HT-29 (cell line): ENCODE measurements at regions not wholly inside any gene's neighbourhood (a gene's known extent, or its start where the extent isn't known, plus 50 kb on each side); places are given as distances from the start of the nearest gene placed in this dataset.
"Not testable (repeated sequence)": the region's sequence is repeated elsewhere in the genome, so short reads cannot be mapped to it uniquely, and the experiment has no call there.

Source experiments
- DNase-seq: peaks from one replicate; pipeline ENCODE4 v3.0.0-alpha.2; 2015; ENCODE audit warnings: low spot score

DNA sequence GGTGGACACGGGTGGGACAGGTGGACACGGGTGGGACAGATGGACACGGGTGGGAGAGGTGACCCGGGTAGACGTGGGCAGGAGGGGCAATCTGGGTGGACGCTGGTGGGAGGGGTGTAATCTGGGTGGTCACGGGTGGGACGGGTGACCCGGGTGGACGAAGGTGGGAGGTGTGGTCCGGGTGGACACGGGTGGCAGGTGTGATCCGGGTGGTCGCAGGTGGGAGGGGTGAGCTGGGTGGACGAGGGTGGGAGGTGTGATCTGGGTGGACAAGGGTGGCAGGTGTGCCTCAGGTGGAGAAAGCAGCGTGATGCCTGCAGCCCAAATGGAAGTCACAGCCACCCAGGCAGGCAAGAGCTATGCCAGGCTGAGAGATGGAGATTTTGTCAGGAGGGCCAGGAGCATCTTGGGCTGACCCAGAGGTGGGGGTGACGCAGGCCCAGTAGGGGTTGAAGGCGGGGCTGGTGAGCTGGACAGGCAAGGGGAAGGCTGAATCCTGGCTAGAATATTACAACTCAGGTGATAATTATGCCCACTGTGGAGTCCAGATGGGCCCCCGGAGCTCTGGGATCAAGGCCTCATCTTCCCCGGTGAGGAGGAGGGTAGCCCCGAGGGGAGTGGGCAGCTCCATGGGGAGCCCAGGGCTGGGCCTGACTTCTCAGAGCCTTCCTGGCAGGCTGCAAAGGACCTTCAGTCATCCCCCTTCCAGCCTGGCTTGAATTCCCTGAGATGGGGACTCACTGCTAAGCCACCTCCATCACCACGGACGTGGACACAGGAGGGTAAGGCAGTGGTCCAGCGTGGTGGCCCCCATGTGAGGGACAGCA is 100.0 kb downstream of the ADRA2C start:
- DNase-seq, result no peak

GRCh38 chr4:3866813-3867129 is 100.6 kb downstream of the ADRA2C start:
- no peak for DNase-seq

GRCh38 chr4:3867403-3868100 is 101.4 kb downstream of the ADRA2C start:
- DNase-seq, result no peak

- DNase-seq, result no peak
These were observed 102.3 kb downstream of the ADRA2C start for GRCh38 chr4:3868211-3869173.

- DNase-seq, result no peak
These were observed 103.0 kb downstream of the ADRA2C start for GRCh38 chr4:3869174-3869572.

DNA sequence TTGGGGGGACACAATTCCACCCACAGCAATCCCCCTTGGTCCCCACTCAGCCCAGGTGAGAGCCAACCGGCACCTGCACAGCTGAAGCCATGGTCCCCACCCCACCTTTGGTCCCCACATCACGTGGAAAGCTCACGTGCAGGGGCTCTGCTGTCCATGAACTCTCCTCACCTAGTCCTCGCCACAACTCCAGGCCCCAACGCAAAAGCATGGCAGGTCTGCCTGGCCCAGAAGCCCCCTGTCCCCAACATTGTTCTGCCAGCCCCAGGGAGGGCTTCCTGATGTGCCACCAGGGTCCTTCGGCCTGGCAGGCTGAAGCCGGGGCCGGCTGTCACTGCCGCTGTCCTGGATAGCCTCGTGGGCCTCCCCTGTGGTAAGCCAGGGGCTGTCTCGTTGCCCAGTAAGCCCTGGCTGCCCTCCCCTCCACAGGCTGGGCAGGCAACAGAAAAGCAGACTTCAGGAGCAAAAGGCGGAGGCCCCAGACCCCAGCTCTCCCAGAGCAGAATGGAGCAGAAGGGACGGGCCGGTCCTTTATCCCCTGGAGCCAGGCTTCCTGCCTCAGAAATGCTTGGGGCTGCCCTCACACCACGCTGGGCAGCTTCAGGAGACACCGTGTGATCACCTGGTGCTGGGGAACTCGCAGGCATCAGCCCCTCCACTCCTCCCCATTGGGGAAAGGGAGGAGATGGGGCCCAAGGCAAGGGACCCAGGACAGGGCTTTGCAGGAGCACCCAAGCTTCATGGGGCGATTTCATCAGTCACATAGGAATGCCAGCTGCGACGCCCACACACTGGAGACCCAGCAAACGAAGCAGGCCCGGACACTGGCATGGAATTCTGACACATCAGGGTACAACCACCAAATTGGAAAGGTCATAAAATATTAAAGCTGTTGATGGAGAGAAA is 103.7 kb downstream of the ADRA2C start:
- DNase-seq, result no peak

DNA sequence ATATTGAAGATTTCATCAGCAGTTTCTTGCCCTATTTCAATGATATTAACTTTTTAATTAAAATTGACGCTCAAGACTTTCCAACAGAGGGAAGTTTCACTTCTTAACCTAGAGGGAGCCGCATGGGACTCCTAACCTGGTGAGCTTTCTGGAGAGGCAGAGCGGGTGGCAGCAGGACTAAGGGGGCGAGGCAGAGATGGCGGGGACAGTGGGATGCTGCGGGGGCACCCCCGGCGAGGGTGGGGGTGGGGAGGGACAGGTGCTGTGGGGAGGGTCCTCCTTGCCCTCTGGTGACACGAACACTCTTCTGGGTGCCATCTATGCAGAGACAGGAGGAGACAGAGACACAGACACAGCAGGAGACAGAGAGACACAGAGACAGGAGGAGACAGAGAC is 104.4 kb downstream of the ADRA2C start:
- no peak for DNase-seq

DNA sequence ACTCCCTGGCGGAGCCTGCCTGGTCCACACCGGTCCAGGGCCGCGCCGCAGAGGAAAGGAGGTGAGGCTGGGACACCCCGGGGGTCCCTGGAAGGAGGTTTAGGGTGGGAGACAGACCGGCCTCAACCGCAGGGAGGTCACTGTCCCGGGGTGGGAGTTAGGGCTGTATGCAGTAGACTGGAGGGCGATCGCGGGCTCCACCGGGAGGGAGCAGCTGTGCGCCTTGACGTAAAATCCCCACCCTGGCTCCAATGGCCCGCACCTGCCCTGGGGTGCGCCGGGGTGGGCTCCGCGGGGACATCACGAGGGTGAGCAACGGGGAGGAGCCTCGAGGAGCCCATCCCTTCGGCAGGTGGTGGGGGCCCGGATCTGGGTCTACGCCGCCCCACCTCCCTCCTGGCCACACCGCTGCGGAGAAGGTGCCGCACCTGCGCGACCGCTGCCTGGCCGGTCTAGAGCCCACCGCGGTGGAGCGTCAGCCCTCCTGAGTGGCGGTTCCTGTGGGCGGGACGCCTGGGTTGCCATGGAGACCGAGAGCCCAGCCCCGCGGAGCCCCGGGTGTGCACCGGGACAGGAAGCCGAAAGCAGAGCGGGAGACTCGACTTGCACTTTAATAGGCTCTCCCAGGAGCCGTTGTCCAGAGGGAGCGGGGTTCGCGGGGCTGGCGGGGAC is 105.1 kb downstream of the ADRA2C start:
- DNase-seq, result no peak

DNA sequence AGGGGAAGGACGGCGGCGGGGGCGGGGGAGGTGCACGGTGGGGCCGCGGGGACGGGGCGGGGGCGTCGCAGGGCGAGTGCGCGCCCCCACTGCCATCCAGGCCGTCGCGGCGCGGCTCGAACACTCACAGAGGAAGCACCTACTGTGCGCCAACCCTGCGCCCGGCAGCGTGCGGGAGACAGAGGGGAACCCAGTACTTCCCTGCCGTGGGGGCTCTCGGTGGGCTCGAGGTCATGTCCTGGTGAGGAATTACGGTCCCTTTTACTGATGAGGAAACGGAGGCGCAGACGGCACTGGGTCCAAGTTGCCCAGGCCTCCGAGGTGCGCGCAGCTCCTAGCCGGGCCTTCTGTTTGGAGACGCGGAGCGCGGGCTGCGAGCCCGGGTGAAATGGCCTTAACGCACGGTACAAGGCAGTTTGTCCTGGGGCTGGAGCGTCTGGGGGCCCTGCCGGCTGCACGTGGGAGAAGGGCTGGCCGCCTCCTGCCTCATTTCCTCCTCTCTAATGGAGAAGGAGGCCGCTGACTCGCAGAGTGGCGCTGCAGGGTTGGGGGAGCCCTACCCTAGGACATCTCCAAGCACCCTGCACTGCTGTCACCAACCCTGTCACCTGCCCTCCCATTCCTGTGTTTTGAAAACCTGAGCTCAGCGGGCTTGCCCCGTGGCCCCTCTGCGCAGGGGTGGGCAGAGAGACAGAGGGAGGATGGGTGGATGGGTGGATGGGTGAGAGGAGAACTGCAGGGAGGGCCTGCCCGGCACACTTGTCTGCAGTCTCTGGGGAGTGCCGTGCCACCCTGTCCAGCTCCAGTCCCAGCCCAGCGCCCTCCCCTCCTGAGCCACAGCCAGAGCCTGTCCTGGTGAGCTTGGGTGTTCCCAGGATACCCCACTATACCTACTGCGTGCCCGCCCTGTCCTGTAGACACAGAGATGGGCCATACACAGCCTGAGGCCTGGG is 106.0 kb downstream of the ADRA2C start:
- no peak for DNase-seq

- DNase-seq, result no peak
These were observed 106.7 kb downstream of the ADRA2C start for GRCh38 chr4:3872834-3873313.

- peak; percentile 29 for DNase-seq
These were observed 107.3 kb downstream of the ADRA2C start for GRCh38 chr4:3873408-3874027.

DNA sequence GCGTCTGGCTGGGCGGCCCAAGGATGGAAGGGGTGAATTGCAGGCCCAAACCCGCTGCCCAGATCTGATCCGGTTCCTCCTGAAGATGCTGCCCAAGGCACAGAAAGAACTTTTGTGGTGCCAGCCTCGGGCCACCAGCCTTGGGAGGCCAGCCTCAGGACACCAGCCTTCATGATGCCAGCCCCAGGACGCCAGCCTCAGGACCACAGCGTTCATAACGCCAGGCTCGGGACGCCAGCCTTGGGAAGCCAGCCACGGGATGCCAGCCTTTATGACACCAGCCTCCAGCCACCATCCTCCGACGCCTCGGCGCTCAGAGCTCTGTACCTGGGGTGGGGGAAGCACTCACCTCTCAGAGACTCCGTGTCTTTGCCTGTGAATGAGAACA is 107.8 kb downstream of the ADRA2C start:
- no peak for DNase-seq

- no peak for DNase-seq
These were observed 108.4 kb downstream of the ADRA2C start for GRCh38 chr4:3874525-3875110.

DNA sequence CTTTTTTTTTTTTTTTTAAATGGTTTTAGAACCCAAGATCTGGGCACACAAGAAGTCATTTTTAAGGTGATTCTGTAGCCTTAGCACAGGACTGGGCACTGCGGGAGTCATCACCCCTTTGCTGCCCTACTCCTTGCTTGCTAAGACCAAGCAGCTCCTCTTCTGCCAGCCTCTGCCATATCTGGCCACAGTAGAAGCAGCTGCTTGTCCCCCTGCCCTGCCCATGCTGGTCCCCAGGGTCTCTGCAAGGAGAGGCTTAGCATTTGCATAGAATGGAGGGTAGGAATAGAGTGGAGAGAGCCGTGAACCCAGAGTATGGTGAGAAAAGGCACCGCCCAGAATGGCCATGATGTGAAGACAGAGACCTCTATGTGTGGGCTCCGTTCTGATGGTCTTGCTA is 109.3 kb downstream of the ADRA2C start:
- no peak for DNase-seq

DNA sequence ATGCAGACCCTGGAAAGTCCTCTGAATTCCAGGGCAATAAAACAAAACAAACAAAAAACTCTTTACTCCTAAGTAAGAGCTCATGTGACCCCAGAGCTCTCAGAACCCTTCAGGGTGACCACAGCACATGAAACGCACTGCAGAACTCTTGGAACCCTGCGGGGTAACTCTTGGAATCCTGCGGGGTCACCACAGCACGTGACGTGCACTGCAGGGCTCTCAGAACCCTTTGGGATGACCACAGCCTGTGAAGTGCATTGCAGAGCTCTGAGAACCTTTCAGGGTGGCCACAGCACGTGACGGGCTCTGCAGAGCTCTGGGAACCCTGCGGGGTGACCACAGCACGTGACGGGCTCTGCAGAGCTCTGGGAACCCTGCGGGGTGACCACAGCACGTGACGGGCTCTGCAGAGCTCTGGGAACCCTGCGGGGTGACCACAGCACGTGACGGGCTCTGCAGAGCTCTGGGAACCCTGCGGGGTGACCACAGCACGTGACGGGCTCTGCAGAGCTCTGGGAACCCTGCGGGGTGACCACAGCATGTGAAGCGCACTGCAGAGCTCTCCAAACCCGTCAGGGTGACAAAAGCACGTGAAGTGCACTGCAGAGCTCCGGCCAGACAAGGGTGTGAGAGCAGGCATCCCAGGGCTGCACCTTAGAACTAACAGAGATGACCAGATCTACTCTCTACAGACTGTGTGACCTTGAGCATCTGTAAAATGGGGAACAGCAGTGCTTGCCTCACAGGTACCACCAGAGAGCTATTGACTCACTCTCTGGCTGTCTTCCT is 110.1 kb downstream of the ADRA2C start:
- not testable (repeated sequence) for DNase-seq

GRCh38 chr4:3877236-3877635 is 111.1 kb downstream of the ADRA2C start:
- DNase-seq, result no peak

DNA sequence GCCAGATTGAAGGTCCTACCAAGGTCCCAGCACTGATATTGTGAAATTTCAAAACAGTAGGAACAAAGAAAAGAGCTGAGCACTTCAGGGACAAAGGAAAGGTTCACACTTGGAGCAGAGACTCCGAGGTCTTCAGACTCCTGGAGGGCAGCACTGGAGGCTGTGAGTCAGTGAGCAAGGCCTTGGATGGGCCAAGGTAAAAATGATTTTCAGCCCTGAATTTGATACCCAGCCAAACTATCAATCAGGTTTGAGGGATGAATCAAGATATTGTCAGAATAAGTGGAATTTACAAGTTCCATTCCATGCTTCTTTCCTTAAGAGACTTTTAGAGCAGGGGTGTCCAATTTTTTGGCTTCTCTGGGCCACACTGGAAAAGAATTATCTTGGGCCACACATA is 111.7 kb downstream of the ADRA2C start:
- no peak for DNase-seq

- no peak for DNase-seq
These were observed 112.5 kb downstream of the ADRA2C start for GRCh38 chr4:3878678-3879077.
